SK-N-SH (cell line): ENCODE measurements at regions not wholly inside any gene's neighbourhood (a gene's known extent, or its start where the extent isn't known, plus 50 kb on each side); places are given as distances from the start of the nearest gene placed in this dataset.

Experiments used
- CTCF ChIA-PET: fragments of 300-600, 350-600 bp; formaldehyde crosslinking; extraction: SDS; loops from one replicate; lab custom pipeline; 2021; lab: Yijun Ruan, JAX
- POLR2A ChIA-PET: fragments of 350-600 bp; sonication (Branson Sonifier 250); formaldehyde crosslinking; extraction: SDS; loops from one replicate; lab custom pipeline; 2020; ENCODE audit warnings: antibody characterized with exemption, inconsistent platforms; lab: Yijun Ruan, JAX
- DNase-seq: peaks from one replicate; pipeline ENCODE4 v3.0.0; 2012
- H2AFZ ChIP-seq: fragments of 200-600 bp; sonication (generic); 2 replicates; pipeline ENCODE4 v1.8.1; 2016; ENCODE audit warnings: antibody characterized with exemption, mild to moderate bottlenecking, low read depth
- H3F3A ChIP-seq: fragments of 200-600 bp; sonication (generic); replicated peaks from 2 replicates; pipeline ENCODE3; 2016; ENCODE audit warnings: antibody characterized with exemption, mild to moderate bottlenecking; ENCODE audit not compliant: insufficient read depth
- H3K27ac ChIP-seq, 2 experiments: fragments of 200-500 bp in 1 of 2; fragments of 200-600 bp in 1 of 2; sonication (Bioruptor generic) in 1 of 2; sonication (generic), shearing (Covaris generic) in 1 of 2; 2 replicates each; pipeline versions ENCODE4 v1.5.1 to v1.6.1; 2014 to 2016; ENCODE audit warnings: low read depth in 2 of 2, inconsistent platforms in 1 of 2, low read length in 1 of 2, mild to moderate bottlenecking in 1 of 2, mixed read lengths in 1 of 2
- H3K27me3 ChIP-seq: fragments of 200-600 bp; sonication (generic), shearing (Covaris generic); 2 replicates; pipeline ENCODE4 v1.6.1; 2016; ENCODE audit warnings: mixed run types; ENCODE audit not compliant: insufficient read depth
- H3K36me3 ChIP-seq, 2 experiments: fragments of 200-500 bp in 1 of 2; fragments of 200-600 bp in 1 of 2; sonication (Bioruptor generic) in 1 of 2; sonication (generic) in 1 of 2; replicated peaks in 1 of 2; 2 replicates each; pipeline versions ENCODE3 to v1.5.1; 2014 to 2016; ENCODE audit warnings: low read length in 1 of 2, mild to moderate bottlenecking in 1 of 2; ENCODE audit not compliant: insufficient read depth in 2 of 2, control insufficient read depth in 1 of 2
- H3K4me1 ChIP-seq, 2 experiments: fragments of 200-500 bp in 1 of 2; fragments of 200-600 bp in 1 of 2; sonication (Bioruptor generic) in 1 of 2; sonication (generic), shearing (Covaris generic) in 1 of 2; 2 replicates each; pipeline versions ENCODE4 v1.5.1 to v1.6.1; 2014 to 2016; ENCODE audit warnings: low read depth in 1 of 2, low read length in 1 of 2, mixed run types in 1 of 2; ENCODE audit not compliant: insufficient read depth in 2 of 2, control insufficient read depth in 1 of 2
- H3K4me2 ChIP-seq: fragments of 200-600 bp; sonication (generic), shearing (Covaris generic); 2 replicates; pipeline ENCODE4 v1.6.1; 2017; ENCODE audit warnings: mixed run types
- H3K4me3 ChIP-seq, 2 experiments: fragments of 200-500 bp in 1 of 2; fragments of 200-600 bp in 1 of 2; sonication (Bioruptor generic) in 1 of 2; sonication (generic), shearing (Covaris generic) in 1 of 2; 2 replicates each; pipeline versions ENCODE4 v1.5.1 to v1.8.1; 2014 to 2016; ENCODE audit warnings: low read depth in 2 of 2, inconsistent platforms in 1 of 2, low read length in 1 of 2, mild to moderate bottlenecking in 1 of 2, mixed read lengths in 1 of 2, moderate library complexity in 1 of 2
- H3K79me2 ChIP-seq: fragments of 200-600 bp; sonication (generic); 2 replicates; pipeline ENCODE4 v1.8.1; 2017; ENCODE audit warnings: mild to moderate bottlenecking; ENCODE audit not compliant: insufficient read depth
- H3K9ac ChIP-seq: fragments of 200-600 bp; sonication (generic); 2 replicates; pipeline ENCODE4 v1.6.1; 2017; ENCODE audit warnings: mixed run types
- H3K9me2 ChIP-seq: fragments of 200-600 bp; sonication (generic); 2 replicates; pipeline ENCODE4 v1.6.1; 2017; ENCODE audit warnings: mixed run types
- H3K9me3 ChIP-seq: fragments of 200-600 bp; sonication (generic); 2 replicates; pipeline ENCODE4 v1.6.1; 2017; ENCODE audit warnings: mixed run types, mild to moderate bottlenecking, moderate library complexity
- H4K20me1 ChIP-seq: fragments of 200-600 bp; sonication (generic); 2 replicates; pipeline ENCODE4 v1.6.1; 2017; ENCODE audit warnings: mild to moderate bottlenecking, mixed run types; ENCODE audit not compliant: insufficient read depth
- EP300 ChIP-seq, 2 experiments: IDR thresholded peaks; 2 replicates each; pipeline versions ENCODE4 v1.4.0 to v1.6.1; 2012; ENCODE audit warnings: borderline replicate concordance in 1 of 2, low read depth in 1 of 2, low read length in 1 of 2
- FOSL2 ChIP-seq: IDR thresholded peaks from 2 replicates; pipeline ENCODE4 v1.4.0; 2012; ENCODE audit warnings: low read depth, mild to moderate bottlenecking, moderate library complexity, borderline replicate concordance
- JUND ChIP-seq: IDR thresholded peaks from 2 replicates; pipeline ENCODE4 v1.4.0; 2012
- MEF2A ChIP-seq: IDR thresholded peaks from 2 replicates; pipeline ENCODE4 v1.4.0; 2012; ENCODE audit warnings: low read depth, borderline replicate concordance
- MXI1 ChIP-seq: IDR thresholded peaks from 2 replicates; pipeline ENCODE4 v1.6.1; 2012; ENCODE audit warnings: mild to moderate bottlenecking, low read depth, low read length, improper control_type of control experiment
- NRF1 ChIP-seq: IDR thresholded peaks from 2 replicates; pipeline ENCODE4 v1.6.1; 2012; ENCODE audit warnings: low read depth, mild to moderate bottlenecking, low read length
- POLR2AphosphoS5 ChIP-seq: IDR thresholded peaks from 2 replicates; pipeline ENCODE4 v1.6.1; 2012; ENCODE audit warnings: low read depth, low read length
- RAD21 ChIP-seq: IDR thresholded peaks from 2 replicates; pipeline ENCODE4 v1.6.1; 2012; ENCODE audit warnings: mild to moderate bottlenecking, low read length
- RFX5 ChIP-seq: IDR thresholded peaks from 2 replicates; pipeline ENCODE4 v1.6.1; 2012; ENCODE audit warnings: mild to moderate bottlenecking, improper control_type of control experiment, low read length
- RXRA ChIP-seq: IDR thresholded peaks from 2 replicates; pipeline ENCODE4 v1.4.0; 2012; ENCODE audit warnings: low read depth, mild to moderate bottlenecking, borderline replicate concordance
- TAF1 ChIP-seq: IDR thresholded peaks from 2 replicates; pipeline ENCODE4 v1.6.1; 2012; ENCODE audit warnings: low read depth, mild to moderate bottlenecking, low read length, moderate library complexity, borderline replicate concordance
- TCF12 ChIP-seq: IDR thresholded peaks from 2 replicates; pipeline ENCODE4 v1.4.0; 2012
- TEAD4 ChIP-seq: IDR thresholded peaks from 2 replicates; pipeline ENCODE4 v1.4.0; 2012; ENCODE audit warnings: mild to moderate bottlenecking, borderline replicate concordance; ENCODE audit not compliant: insufficient read depth
- WGBS: methylation state at CpG from one replicate; pipeline ENCODE4 v1.1.6; 2017; ENCODE audit warnings: low lambda C conversion rate; 5-methylcytosine and 5-hydroxymethylcytosine counted together
- TF ChIP-seq, protein P1 (sequence below): fragments of 150-350 bp; IDR thresholded peaks from 2 replicates; pipeline ENCODE4 v1.6.1; 2017; ENCODE audit warnings: antibody characterized with exemption, low read length, low read depth, borderline replicate concordance
- TF ChIP-seq, protein P2 (sequence below): fragments of 150-350 bp; IDR thresholded peaks from 2 replicates; pipeline ENCODE4 v1.6.1; 2016; ENCODE audit warnings: mild to moderate bottlenecking, low read depth, low read length
- TF ChIP-seq, protein P3 (sequence below): IDR thresholded peaks from 2 replicates; pipeline ENCODE4 v1.4.0; 2012; ENCODE audit warnings: low read depth
- TF ChIP-seq, protein P4 (sequence below): IDR thresholded peaks from 2 replicates; pipeline ENCODE4 v1.4.0; 2012; ENCODE audit warnings: low read depth, borderline replicate concordance

DNA sequence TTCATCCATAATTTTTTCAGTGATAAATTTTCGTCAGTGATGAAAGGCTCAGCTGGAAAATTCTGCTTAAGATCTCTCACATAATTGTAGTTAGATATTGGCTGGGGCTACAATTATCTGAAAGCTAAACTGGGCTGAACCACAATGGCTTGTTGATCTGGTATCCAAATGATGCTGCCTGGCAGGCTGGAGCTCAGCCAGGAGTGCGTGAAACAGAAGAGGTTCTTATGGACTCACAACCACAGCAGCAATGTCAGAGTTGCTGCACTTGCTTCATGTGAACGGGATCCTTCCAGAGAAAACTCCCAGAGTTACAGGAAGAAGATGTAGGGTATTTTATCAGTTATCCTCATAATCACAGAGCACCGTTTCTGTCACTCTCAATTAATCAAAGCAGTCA lies 533.2 kb upstream of the POM121L12 start:
- 19% methylated on average over 4 of the region's 4 CpGs for WGBS

DNA sequence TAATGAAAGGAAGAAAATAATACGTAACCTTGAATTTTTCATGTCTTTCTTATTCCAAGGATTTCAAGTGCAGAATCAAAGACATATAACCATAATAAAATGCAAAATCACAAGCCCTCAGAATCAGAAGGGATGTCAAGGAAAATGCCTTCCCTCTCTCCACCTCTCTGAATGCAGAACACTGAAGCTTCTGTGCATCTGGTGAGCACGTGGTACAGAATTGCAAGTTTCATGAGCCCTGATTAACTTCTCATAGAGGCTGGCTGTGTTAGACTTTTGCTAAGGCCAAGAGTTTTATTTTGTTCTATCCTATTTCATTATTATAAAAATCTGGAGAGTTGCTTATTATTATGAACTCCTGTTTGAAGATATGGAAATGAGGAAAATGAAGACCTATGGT lies 533.7 kb upstream of the POM121L12 start:
- POLR2A ChIA-PET: no interaction called here
- 26% methylated on average over 2 of the region's 2 CpGs for WGBS
- H3F3A ChIP-seq: no peaks in the 10 kb centered on the region
- H2AFZ ChIP-seq: no peak overlapping the region
- no peak overlapping the region for H3K4me2 ChIP-seq
- H3K79me2 ChIP-seq: no peaks in the 10 kb centered on the region
- no peak overlapping the region for H3K27ac ChIP-seq
- H3K27me3 ChIP-seq: no peaks in the 10 kb centered on the region
- no peaks in the 10 kb centered on the region for H3K9me3 ChIP-seq
- TF ChIP-seq TAF1 (no peak), NRF1 (no peak), POLR2AphosphoS5 (no peak), MXI1 (no peak), JUND (no peak), MEF2A (no peak), TCF12 (no peak)
- TF ChIP-seq, protein P1, sequence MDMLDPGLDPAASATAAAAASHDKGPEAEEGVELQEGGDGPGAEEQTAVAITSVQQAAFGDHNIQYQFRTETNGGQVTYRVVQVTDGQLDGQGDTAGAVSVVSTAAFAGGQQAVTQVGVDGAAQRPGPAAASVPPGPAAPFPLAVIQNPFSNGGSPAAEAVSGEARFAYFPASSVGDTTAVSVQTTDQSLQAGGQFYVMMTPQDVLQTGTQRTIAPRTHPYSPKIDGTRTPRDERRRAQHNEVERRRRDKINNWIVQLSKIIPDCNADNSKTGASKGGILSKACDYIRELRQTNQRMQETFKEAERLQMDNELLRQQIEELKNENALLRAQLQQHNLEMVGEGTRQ: no peak
- CTCF ChIA-PET: interaction anchor here (1.1 kb wide), 1 partner anchor 11 kb away, joined by 3 read pairs; no protein-coding TSS in a partner anchor
- 0 out of 2 replicates have a peak, but pooled peaks cover 2% of the 10 kb centered on the region for H3K9me2 ChIP-seq
- H4K20me1 ChIP-seq: no peaks in the 10 kb centered on the region
- H3K4me3 ChIP-seq: no peak overlapping the region
- H3K36me3 ChIP-seq: no peaks in the 10 kb centered on the region
- H3K4me1 ChIP-seq: no peaks in the 10 kb centered on the region
- DNase-seq: no peak
- no peak overlapping the region for H3K9ac ChIP-seq

More for the DNA sequence above, 533.2 kb upstream of the POM121L12 start:
- H3K4me2 ChIP-seq: no peak overlapping the region
- H3K4me3 ChIP-seq: no peak overlapping the region
- no peaks in the 10 kb centered on the region for H4K20me1 ChIP-seq
- no peaks in the 10 kb centered on the region for H3K9me3 ChIP-seq
- no peak overlapping the region for H2AFZ ChIP-seq
- DNase-seq: no peak
- H3F3A ChIP-seq: no peaks in the 10 kb centered on the region
- 0 out of 2 replicates have a peak, but pooled peaks cover 2% of the 10 kb centered on the region for H3K9me2 ChIP-seq
- H3K9ac ChIP-seq: no peak overlapping the region
- TF ChIP-seq RFX5: no peak
- no peak for TF ChIP-seq RXRA
- TF ChIP-seq JUND: no peak
- TF ChIP-seq EP300 (IDR thresholded peaks at IDR 0.05; ENCODE audit: borderline replicate concordance in 1 of 2, low read depth in 1 of 2, low read length in 1 of 2): no peak
- TF ChIP-seq, protein P2, sequence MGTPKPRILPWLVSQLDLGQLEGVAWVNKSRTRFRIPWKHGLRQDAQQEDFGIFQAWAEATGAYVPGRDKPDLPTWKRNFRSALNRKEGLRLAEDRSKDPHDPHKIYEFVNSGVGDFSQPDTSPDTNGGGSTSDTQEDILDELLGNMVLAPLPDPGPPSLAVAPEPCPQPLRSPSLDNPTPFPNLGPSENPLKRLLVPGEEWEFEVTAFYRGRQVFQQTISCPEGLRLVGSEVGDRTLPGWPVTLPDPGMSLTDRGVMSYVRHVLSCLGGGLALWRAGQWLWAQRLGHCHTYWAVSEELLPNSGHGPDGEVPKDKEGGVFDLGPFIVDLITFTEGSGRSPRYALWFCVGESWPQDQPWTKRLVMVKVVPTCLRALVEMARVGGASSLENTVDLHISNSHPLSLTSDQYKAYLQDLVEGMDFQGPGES: no peak
- no peak for TF ChIP-seq RAD21
- TF ChIP-seq TEAD4: no peak
- TF ChIP-seq FOSL2: no peak
- TF ChIP-seq, protein P3, sequence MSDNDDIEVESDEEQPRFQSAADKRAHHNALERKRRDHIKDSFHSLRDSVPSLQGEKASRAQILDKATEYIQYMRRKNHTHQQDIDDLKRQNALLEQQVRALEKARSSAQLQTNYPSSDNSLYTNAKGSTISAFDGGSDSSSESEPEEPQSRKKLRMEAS: no peak
- TF ChIP-seq, protein P4, sequence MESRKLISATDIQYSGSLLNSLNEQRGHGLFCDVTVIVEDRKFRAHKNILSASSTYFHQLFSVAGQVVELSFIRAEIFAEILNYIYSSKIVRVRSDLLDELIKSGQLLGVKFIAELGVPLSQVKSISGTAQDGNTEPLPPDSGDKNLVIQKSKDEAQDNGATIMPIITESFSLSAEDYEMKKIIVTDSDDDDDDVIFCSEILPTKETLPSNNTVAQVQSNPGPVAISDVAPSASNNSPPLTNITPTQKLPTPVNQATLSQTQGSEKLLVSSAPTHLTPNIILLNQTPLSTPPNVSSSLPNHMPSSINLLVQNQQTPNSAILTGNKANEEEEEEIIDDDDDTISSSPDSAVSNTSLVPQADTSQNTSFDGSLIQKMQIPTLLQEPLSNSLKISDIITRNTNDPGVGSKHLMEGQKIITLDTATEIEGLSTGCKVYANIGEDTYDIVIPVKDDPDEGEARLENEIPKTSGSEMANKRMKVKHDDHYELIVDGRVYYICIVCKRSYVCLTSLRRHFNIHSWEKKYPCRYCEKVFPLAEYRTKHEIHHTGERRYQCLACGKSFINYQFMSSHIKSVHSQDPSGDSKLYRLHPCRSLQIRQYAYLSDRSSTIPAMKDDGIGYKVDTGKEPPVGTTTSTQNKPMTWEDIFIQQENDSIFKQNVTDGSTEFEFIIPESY: no peak
- H3K36me3 ChIP-seq: no peaks in the 10 kb centered on the region
- no peaks in the 10 kb centered on the region for H3K27me3 ChIP-seq
- ChIA-PET CTCF (interaction anchor here (1.1 kb wide), 1 partner anchor 10 kb away, joined by 3 read pairs; no protein-coding TSS in a partner anchor), POLR2A (no interaction called here)
- H3K79me2 ChIP-seq: no peaks in the 10 kb centered on the region
- H3K27ac ChIP-seq: no peak overlapping the region
- H3K4me1 ChIP-seq: no peaks in the 10 kb centered on the region
